ENCODE measurements at regions not wholly inside any gene's neighbourhood (a gene's known extent, or its start where the extent isn't known, plus 50 kb on each side); places are given as distances from the start of the nearest gene placed in this dataset.

GRCh38 chr11:119473226-119473625 lies 50.3 kb upstream of the THY1 start:
- H3F3A ChIP-seq (replicated peaks; ENCODE audit: insufficient read depth), result no peaks in the 10 kb centered on the region
- WGBS (ENCODE audit: low lambda C conversion rate), result 92% methylated on average over 9 of the region's 9 CpGs
- no peak for TF ChIP-seq GABPA (IDR thresholded peaks at IDR 0.05; ENCODE audit: low read depth)
- no peak for TF ChIP-seq SIN3A (IDR thresholded peaks at IDR 0.05; ENCODE audit: borderline replicate concordance, low read depth, low read length)
- no peak for TF ChIP-seq MEF2A (IDR thresholded peaks at IDR 0.05; ENCODE audit: borderline replicate concordance, low read depth)
- TF ChIP-seq, protein P1, sequence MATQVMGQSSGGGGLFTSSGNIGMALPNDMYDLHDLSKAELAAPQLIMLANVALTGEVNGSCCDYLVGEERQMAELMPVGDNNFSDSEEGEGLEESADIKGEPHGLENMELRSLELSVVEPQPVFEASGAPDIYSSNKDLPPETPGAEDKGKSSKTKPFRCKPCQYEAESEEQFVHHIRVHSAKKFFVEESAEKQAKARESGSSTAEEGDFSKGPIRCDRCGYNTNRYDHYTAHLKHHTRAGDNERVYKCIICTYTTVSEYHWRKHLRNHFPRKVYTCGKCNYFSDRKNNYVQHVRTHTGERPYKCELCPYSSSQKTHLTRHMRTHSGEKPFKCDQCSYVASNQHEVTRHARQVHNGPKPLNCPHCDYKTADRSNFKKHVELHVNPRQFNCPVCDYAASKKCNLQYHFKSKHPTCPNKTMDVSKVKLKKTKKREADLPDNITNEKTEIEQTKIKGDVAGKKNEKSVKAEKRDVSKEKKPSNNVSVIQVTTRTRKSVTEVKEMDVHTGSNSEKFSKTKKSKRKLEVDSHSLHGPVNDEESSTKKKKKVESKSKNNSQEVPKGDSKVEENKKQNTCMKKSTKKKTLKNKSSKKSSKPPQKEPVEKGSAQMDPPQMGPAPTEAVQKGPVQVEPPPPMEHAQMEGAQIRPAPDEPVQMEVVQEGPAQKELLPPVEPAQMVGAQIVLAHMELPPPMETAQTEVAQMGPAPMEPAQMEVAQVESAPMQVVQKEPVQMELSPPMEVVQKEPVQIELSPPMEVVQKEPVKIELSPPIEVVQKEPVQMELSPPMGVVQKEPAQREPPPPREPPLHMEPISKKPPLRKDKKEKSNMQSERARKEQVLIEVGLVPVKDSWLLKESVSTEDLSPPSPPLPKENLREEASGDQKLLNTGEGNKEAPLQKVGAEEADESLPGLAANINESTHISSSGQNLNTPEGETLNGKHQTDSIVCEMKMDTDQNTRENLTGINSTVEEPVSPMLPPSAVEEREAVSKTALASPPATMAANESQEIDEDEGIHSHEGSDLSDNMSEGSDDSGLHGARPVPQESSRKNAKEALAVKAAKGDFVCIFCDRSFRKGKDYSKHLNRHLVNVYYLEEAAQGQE (IDR thresholded peaks at IDR 0.05; ENCODE audit: low read depth, low read length), result no peak
- TF ChIP-seq PBX3 (IDR thresholded peaks at IDR 0.05), result no peak
- TF ChIP-seq FOXM1 (IDR thresholded peaks at IDR 0.05; ENCODE audit: low read depth), result no peak
- TF ChIP-seq RCOR1 (IDR thresholded peaks at IDR 0.05; ENCODE audit: low read length), result no peak
- TF ChIP-seq RAD21 (IDR thresholded peaks at IDR 0.05; ENCODE audit: low read length), result no peak
- TF ChIP-seq TEAD4 (IDR thresholded peaks at IDR 0.05; ENCODE audit: borderline replicate concordance, insufficient read depth), result no peak
- TF ChIP-seq SMC3 (IDR thresholded peaks at IDR 0.05; ENCODE audit: low read depth, low read length), result no peak
- TF ChIP-seq, protein P2, sequence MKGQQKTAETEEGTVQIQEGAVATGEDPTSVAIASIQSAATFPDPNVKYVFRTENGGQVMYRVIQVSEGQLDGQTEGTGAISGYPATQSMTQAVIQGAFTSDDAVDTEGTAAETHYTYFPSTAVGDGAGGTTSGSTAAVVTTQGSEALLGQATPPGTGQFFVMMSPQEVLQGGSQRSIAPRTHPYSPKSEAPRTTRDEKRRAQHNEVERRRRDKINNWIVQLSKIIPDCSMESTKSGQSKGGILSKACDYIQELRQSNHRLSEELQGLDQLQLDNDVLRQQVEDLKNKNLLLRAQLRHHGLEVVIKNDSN (IDR thresholded peaks at IDR 0.05; ENCODE audit: borderline replicate concordance, low read depth), result no peak
- no peak for TF ChIP-seq CTCF (IDR thresholded peaks at IDR 0.05)
- TF ChIP-seq RXRA (IDR thresholded peaks at IDR 0.05; ENCODE audit: borderline replicate concordance, low read depth), result no peak
- TF ChIP-seq RFX5 (IDR thresholded peaks at IDR 0.05; ENCODE audit: low read length), result no peak
- TF ChIP-seq EP300 (IDR thresholded peaks at IDR 0.05; ENCODE audit: borderline replicate concordance in 1 of 2, low read depth in 1 of 2, low read length in 1 of 2), result no peak
- TF ChIP-seq NFIC (IDR thresholded peaks at IDR 0.05; ENCODE audit: borderline replicate concordance), result no peak
- no peak for TF ChIP-seq ELF1 (IDR thresholded peaks at IDR 0.05)
- TF ChIP-seq GATA2 (CRISPR knock-in tag; IDR thresholded peaks at IDR 0.05), result no peak
- no peak for TF ChIP-seq MAX (IDR thresholded peaks at IDR 0.05; ENCODE audit: low read depth)
- TF ChIP-seq CHD2 (IDR thresholded peaks at IDR 0.05; ENCODE audit: low read length, partially characterized antibody), result no peak
- ChIA-PET CTCF (interaction anchor here (1.7 to 16.3 kb wide), 6 partner anchors 50 to 133 kb away, joined by 5 to 390 read pairs (median 74); partner anchors contain the start of genes C1QTNF5, THY1 and USP2), POLR2A (interaction anchor here (1.2 kb wide), 1 partner anchor 100 kb away, joined by 3 read pairs; no protein-coding TSS in a partner anchor)
- H2AFZ ChIP-seq (ENCODE audit: low read depth), result no peak overlapping the region
- no peaks in the 10 kb centered on the region for H3K9me3 ChIP-seq
- H3K79me2 ChIP-seq (ENCODE audit: insufficient read depth), result no peaks in the 10 kb centered on the region
- H3K27ac ChIP-seq (ENCODE audit: low read depth in 2 of 2, low read length in 1 of 2), result no peak overlapping the region
- H4K20me1 ChIP-seq (ENCODE audit: insufficient read depth), result no peaks in the 10 kb centered on the region
- DNase-seq, result no peak
- no peaks in the 10 kb centered on the region for H3K9me2 ChIP-seq
- no peak overlapping the region for H3K9ac ChIP-seq
- no peak overlapping the region for H3K4me3 ChIP-seq (ENCODE audit: low read depth in 2 of 2, low read length in 1 of 2)
- H3K36me3 ChIP-seq (replicated peaks in 1 of 2; ENCODE audit: control insufficient read depth in 1 of 2, insufficient read depth in 2 of 2, low read length in 1 of 2), result no peaks in the 10 kb centered on the region
- H3K27me3 ChIP-seq (ENCODE audit: insufficient read depth), result 0 out of 2 replicates have a peak, but pooled peaks cover 6% of the 10 kb centered on the region
- no peak overlapping the region for H3K4me2 ChIP-seq
- H3K4me1 ChIP-seq (ENCODE audit: control insufficient read depth in 1 of 2, insufficient read depth in 2 of 2, low read depth in 1 of 2, low read length in 1 of 2), result peaks cover 19 to 27% of the 10 kb centered on the region in 2 experiments; a peak in 3 of 4 replicates

All from SK-N-SH (cell line).